ENCODE measurements at regions not wholly inside any gene's neighbourhood (a gene's known extent, or its start where the extent isn't known, plus 50 kb on each side); places are given as distances from the start of the nearest gene placed in this dataset.

DNA sequence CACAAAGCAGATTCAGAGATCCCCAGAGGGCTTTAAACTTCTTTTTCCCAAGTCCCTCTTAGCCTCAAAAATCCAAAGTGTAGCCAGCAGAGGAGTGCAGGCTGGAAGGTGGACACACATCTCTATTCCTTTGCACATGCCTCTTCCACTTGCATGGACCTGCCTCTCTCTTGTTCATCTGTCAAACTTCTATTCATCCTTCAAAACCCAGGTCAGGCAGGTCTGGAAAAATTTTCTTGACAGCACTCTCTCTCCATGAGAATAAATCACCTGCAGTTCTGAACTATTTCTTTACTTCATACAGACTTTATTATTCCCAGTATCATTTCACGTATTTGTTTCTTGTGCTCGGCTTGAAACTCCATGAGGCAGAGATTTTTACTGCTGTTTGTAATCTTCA lies 127.5 kb downstream of the SS18 start:
- H3K9ac ChIP-seq (ENCODE audit: low read depth, low read length), result no peak overlapping the region
- no peaks in the 10 kb centered on the region for H3K9me3 ChIP-seq (ENCODE audit: control insufficient read depth, insufficient read depth, low read length)
- peaks cover 2% of the 10 kb centered on the region; the same call in 1 of the 2 replicates for H3K4me1 ChIP-seq (ENCODE audit: insufficient read depth, low read length)
- H3K36me3 ChIP-seq (ENCODE audit: insufficient read depth, low read length), result no peaks in the 10 kb centered on the region

DNA sequence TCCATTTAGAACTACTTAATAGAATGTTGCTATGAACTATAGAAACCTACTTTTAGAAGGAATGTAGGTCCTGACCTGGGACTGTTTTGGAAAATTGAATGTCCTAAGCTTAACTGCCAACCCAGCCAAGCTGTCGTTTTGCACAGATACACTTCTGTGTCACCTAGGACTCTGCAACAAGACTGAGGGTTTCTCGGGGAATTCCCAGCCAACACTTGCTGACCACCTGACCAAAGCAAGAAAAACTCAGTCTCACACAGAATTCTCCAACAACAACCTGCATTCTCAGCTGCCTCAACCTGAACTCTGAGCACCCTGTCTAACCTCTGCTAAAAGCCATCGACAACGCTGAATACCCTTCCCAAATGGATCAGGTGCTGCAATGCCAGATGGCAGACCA lies 128.2 kb downstream of the SS18 start:
- Histone ChIP-seq H3K4me1 (ENCODE audit: insufficient read depth, low read length) (peaks cover 8% of the 10 kb centered on the region), H3K36me3 (ENCODE audit: insufficient read depth, low read length) (no peaks in the 10 kb centered on the region), H3K9ac (ENCODE audit: low read depth, low read length) (no peak overlapping the region), H3K9me3 (ENCODE audit: control insufficient read depth, insufficient read depth, low read length) (no peaks in the 10 kb centered on the region)

DNA sequence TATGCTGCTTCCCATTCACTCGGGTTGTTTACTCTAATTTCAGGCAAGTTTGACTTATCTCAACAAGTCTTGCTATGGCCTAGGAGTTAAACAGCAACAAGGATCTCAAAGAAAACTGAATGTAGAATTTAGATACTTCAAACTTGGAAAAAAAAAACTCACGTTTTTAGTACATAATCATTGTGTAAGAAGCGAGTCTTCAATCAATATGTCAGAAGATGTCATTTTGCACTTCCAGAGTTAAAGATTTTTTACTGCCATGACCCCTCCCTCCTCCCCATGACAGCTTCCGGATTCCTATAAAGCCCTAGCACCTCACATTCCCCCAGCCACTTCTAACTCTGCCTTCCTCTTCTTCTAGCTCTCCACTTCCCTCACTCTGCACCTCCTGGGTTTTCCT lies 133.4 kb downstream of the SS18 start:
- peaks cover 10% of the 10 kb centered on the region for H3K4me1 ChIP-seq (ENCODE audit: insufficient read depth, low read length)
- H3K9ac ChIP-seq (ENCODE audit: low read depth, low read length), result no peak overlapping the region
- no peaks in the 10 kb centered on the region for H3K9me3 ChIP-seq (ENCODE audit: control insufficient read depth, insufficient read depth, low read length)
- H3K36me3 ChIP-seq (ENCODE audit: insufficient read depth, low read length), result no peaks in the 10 kb centered on the region

DNA sequence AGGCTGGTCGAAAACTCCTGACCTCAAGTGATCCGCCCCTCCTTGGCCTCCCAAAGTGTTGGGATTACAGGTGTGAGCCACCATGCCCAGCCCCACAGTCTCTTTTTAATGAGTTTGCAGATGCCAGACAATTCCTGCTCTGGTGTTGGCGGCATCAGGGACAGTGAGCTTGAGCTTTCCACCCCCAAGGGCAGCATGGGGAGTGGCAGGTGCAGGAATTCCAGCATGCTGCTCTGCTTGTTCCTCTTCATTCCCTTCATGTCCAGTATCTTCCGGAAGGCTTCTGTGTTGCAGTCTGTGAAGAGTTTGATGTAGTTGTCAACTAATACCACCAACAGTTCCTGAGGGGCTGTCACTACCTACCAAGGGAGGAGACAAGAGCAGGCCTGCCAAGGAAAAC lies 137.3 kb downstream of the SS18 start:
- Histone ChIP-seq H3K9ac (ENCODE audit: low read depth, low read length) (no peak overlapping the region), H3K36me3 (ENCODE audit: insufficient read depth, low read length) (no peaks in the 10 kb centered on the region), H3K4me1 (ENCODE audit: insufficient read depth, low read length) (peaks cover 10% of the 10 kb centered on the region), H3K9me3 (ENCODE audit: control insufficient read depth, insufficient read depth, low read length) (no peaks in the 10 kb centered on the region)

DNA sequence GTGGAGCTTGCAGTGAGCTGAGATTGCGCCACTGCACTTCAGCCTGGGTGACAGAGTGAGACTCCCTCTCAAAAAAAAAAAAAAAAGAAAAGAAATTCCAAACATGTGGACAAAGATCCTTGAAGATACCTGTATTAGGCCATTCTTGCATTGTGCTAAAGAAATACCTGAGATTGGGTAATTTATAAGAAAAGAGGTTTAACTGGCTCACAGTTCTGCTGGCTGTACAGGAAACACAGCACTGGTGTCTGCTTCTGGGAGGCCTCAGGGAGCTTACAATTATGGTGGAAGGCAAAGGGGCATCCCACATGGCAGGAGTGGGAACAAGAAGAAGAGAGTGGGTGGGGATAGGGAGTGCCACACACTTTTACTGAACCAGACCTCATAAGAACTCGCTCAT lies 140.1 kb downstream of the SS18 start:
- no peaks in the 10 kb centered on the region for H3K4me1 ChIP-seq (ENCODE audit: insufficient read depth, low read length)
- H3K9me3 ChIP-seq (ENCODE audit: control insufficient read depth, insufficient read depth, low read length), result no peaks in the 10 kb centered on the region
- H3K36me3 ChIP-seq (ENCODE audit: insufficient read depth, low read length), result no peaks in the 10 kb centered on the region
- no peak overlapping the region for H3K9ac ChIP-seq (ENCODE audit: low read depth, low read length)

DNA sequence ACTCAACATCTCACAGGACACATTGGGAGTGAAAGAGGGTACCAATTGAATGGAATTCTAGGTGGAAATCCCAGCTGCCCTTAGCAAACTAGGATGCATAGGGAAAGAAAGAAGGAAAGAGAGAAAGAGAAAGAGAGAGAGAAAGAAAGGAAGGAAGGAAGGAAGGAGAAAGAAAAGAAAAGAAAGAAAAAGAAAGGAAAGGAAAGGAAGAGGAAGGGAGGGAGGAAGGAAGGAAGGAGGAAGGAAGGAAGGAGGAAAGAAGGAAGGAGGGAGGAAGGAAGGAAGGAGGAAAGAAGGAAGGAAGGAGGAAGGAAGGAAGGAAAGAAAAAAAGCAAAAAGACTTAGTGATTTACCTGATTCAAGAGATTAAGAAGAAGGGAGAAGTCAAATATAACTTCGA lies 143.9 kb downstream of the SS18 start:
- no peak overlapping the region for H3K9ac ChIP-seq (ENCODE audit: low read depth, low read length)
- no peaks in the 10 kb centered on the region for H3K36me3 ChIP-seq (ENCODE audit: insufficient read depth, low read length)
- H3K9me3 ChIP-seq (ENCODE audit: control insufficient read depth, insufficient read depth, low read length), result no peaks in the 10 kb centered on the region
- H3K4me1 ChIP-seq (ENCODE audit: insufficient read depth, low read length), result no peaks in the 10 kb centered on the region

DNA sequence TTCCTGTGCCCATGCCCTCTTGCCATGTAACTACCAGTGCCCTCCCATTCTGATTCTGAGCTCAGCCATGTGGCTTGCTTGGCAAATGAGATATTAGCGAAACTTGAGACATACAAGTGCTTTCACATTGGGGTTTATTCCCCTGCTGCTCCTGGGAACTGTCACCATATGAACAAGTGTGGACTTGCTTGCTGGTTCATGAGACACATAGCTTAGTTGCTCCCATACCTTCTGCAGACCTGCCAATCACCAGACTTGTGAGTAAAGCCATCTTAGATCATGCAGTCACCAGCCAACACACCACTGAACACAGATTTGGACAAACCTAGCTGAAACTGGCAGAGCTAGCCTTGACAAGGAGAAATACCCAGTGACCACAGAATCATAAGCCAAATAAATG lies 155.1 kb downstream of the SS18 start:
- Histone ChIP-seq H3K36me3 (ENCODE audit: insufficient read depth, low read length) (no peaks in the 10 kb centered on the region), H3K9ac (ENCODE audit: low read depth, low read length) (no peak overlapping the region), H3K9me3 (ENCODE audit: control insufficient read depth, insufficient read depth, low read length) (no peaks in the 10 kb centered on the region), H3K4me1 (ENCODE audit: insufficient read depth, low read length) (no peaks in the 10 kb centered on the region)

DNA sequence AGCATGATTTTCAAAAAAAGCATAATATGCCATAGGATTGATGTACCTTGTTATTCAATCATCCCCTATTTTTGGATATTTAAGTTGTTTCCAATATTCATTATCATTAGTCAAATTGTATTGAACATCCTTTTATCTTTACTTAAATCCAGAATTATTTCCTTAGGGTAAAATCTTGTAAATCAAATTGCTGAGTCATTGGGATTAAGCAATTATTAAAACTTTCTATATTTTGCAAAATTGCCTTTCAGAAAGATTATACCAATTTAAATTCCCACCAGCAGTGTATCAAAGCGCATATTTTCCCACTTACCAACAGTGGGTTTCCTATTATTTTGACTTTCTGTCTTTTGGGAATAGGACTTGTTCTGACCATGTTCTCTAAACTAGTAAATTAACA lies 159.3 kb downstream of the SS18 start:
- Histone ChIP-seq H3K36me3 (ENCODE audit: insufficient read depth, low read length) (no peaks in the 10 kb centered on the region), H3K4me1 (ENCODE audit: insufficient read depth, low read length) (no peaks in the 10 kb centered on the region), H3K9ac (ENCODE audit: low read depth, low read length) (no peak overlapping the region), H3K9me3 (ENCODE audit: control insufficient read depth, insufficient read depth, low read length) (no peaks in the 10 kb centered on the region)

DNA sequence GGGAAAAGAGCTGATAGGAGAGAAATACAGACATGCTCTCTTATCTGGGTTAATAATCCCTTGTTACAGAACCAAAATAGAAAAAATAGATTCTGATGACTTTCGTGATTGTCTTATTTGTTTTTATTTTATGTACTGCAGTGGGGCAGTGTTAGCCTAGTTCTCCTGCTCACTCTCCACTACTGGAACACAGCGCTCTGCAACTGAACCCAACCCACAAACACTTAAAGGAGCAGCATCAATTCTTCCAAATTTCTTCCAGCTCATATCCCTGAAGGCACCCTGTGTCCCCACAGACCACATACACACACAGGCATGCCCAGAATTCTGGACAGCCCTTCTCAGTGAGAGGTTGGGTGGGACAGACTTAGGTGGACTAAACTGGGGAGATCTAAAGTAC lies 160.6 kb downstream of the SS18 start:
- Histone ChIP-seq H3K36me3 (ENCODE audit: insufficient read depth, low read length) (no peaks in the 10 kb centered on the region), H3K9ac (ENCODE audit: low read depth, low read length) (no peak overlapping the region), H3K4me1 (ENCODE audit: insufficient read depth, low read length) (no peaks in the 10 kb centered on the region), H3K9me3 (ENCODE audit: control insufficient read depth, insufficient read depth, low read length) (no peaks in the 10 kb centered on the region)

DNA sequence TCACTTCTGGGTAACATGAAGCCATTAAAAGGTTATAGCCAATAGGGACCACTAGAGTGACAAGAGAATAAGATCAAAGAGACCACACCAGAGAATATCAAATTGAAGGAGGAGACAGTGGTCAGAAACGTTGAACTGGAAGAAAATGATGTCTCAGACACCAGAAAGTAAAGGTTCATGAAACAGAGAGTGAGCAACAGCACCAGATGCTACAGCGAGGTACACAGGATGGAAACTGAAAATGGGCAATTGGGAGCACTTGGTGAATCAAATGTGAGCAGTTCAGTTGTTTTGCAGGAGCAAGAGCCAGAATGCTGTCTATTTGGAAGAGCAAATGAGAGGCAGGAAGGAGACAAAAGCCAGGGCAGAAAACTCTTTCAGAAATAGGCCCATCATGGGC lies 162.6 kb downstream of the SS18 start:
- no peaks in the 10 kb centered on the region for H3K4me1 ChIP-seq (ENCODE audit: insufficient read depth, low read length)
- no peaks in the 10 kb centered on the region for H3K36me3 ChIP-seq (ENCODE audit: insufficient read depth, low read length)
- H3K9ac ChIP-seq (ENCODE audit: low read depth, low read length), result no peak overlapping the region
- no peaks in the 10 kb centered on the region for H3K9me3 ChIP-seq (ENCODE audit: control insufficient read depth, insufficient read depth, low read length)

DNA sequence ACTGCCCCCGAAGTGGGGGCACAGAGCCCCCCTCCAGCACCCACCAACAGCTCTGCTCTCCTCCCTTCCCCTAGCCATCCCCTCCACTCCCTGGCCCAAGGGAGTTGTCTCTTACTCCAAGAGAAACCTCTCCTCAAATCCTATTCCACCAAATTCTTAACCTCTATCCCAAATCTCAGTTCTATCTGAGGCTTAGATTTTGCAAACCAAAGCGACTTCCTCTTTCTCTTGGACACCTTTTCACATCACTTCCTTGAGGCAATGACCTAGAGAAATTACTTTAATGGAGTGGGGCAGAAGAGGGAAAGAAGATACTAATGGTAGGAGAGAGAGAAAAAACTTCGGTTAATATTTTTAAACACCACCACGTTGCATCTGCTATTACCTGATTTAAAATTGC lies 167.2 kb downstream of the SS18 start:
- H3K9ac ChIP-seq (ENCODE audit: low read depth, low read length), result no peak overlapping the region
- H3K36me3 ChIP-seq (ENCODE audit: insufficient read depth, low read length), result no peaks in the 10 kb centered on the region
- no peaks in the 10 kb centered on the region for H3K4me1 ChIP-seq (ENCODE audit: insufficient read depth, low read length)
- no peaks in the 10 kb centered on the region; the same call in 1 of the 2 replicates for H3K9me3 ChIP-seq (ENCODE audit: control insufficient read depth, insufficient read depth, low read length)

DNA sequence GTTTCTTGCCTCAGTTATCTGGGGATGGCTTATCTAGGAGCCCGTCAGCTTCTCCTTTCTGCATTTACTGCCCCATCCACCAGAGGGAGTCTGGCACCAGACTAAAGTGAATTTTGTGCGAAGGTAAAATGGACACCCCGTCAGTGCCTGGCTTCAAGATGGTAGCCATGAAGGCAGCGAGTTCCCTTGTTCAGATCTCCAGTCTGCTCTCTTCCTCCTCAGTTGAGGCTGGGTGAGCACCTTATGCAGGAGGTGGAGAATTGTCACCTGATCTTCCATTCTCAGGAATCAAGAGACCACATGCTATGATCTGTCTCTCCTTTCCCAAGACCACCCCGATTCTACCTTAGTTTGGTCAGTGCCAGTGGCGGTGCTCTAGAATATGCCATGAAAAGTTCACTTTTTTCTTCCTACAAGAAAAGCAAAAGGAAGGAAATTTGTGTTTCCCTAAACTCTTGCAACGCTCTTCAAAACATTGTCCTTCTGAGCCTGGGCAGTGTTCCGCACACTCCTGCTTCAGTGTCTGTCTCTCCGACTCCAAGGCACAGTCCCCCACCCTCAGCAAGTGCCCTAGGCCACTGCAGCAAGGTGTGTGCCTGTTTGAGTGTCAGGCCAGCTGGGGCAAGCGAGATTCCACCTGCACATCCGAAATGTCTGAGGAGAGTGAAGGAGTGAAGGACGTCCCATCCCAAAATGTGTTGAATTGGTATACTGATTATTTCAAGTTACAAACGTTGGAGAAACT lies 168.6 kb downstream of the SS18 start:
- Histone ChIP-seq H3K36me3 (ENCODE audit: insufficient read depth, low read length) (no peaks in the 10 kb centered on the region), H3K9ac (ENCODE audit: low read depth, low read length) (no peak overlapping the region), H3K4me1 (ENCODE audit: insufficient read depth, low read length) (no peaks in the 10 kb centered on the region), H3K9me3 (ENCODE audit: control insufficient read depth, insufficient read depth, low read length) (no peaks in the 10 kb centered on the region; the same call in 1 of the 2 replicates)

DNA sequence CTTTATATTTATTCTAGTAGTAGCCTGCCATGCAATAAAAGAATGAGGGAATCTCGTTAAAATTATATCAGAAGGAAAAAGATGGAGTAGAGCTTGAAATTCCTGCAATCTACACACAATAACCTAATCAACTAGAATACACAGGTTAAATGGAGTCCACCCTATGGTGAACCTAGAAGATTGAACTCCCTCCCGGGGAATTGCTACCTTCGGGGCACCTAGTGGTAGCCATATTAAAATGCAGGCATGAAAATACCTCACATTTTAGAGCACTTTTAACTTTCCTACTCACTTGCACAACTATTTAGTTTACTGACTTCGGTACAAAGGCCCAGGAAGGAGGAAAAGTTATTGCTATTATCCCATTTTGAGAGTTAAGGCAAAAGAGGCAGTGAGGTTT lies 174.5 kb downstream of the SS18 start:
- no peaks in the 10 kb centered on the region for H3K9me3 ChIP-seq (ENCODE audit: control insufficient read depth, insufficient read depth, low read length)
- H3K4me1 ChIP-seq (ENCODE audit: insufficient read depth, low read length), result no peaks in the 10 kb centered on the region
- no peaks in the 10 kb centered on the region for H3K36me3 ChIP-seq (ENCODE audit: insufficient read depth, low read length)
- no peak overlapping the region for H3K9ac ChIP-seq (ENCODE audit: low read depth, low read length)

DNA sequence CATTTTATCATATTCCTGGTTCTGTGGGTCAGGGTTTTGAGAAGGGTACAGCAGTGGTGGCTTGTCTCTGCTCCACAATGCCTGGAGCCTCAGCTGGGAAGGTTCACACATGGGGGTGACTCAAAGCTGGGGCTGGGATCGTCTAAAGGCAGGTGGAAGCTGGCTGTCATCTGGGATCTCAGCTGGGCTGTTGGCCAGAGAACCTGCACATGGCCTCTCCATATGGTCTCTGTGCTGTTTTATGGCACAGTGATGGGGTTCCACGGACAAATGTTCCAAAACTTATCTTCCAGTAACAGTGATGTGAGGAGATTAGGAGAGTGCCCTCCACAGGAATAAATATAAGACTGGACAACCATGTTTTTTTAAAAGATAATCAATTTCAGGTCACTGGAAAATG lies 191.4 kb downstream of the SS18 start:
- Histone ChIP-seq H3K4me1 (ENCODE audit: insufficient read depth, low read length) (no peaks in the 10 kb centered on the region), H3K9ac (ENCODE audit: low read depth, low read length) (no peak overlapping the region), H3K36me3 (ENCODE audit: insufficient read depth, low read length) (no peaks in the 10 kb centered on the region), H3K9me3 (ENCODE audit: control insufficient read depth, insufficient read depth, low read length) (no peaks in the 10 kb centered on the region)

DNA sequence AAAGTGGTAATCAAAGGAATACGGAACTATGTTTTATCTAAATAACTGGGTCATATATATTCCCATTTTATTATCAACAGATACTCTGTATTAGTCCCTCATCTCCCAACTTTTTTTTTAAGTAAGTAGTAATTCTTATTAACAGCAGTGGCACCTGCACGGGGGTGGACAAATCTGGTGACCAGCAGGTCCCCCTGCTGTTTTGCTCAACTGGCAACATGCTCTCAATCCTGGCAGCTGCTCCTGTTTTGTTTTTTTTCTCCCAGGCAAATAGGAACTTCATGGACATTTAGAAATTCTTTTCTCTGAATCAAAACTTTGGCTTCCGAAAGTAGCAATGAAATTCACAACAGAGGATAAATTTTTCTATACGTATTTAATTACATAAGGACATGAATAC lies 193.5 kb downstream of the SS18 start:
- no peak overlapping the region for H3K9ac ChIP-seq (ENCODE audit: low read depth, low read length)
- no peaks in the 10 kb centered on the region for H3K9me3 ChIP-seq (ENCODE audit: control insufficient read depth, insufficient read depth, low read length)
- H3K4me1 ChIP-seq (ENCODE audit: insufficient read depth, low read length), result no peaks in the 10 kb centered on the region
- H3K36me3 ChIP-seq (ENCODE audit: insufficient read depth, low read length), result no peaks in the 10 kb centered on the region

Data from ES-I3 (cell line).